Common myeloid progenitor, CD34-positive (primary cell): ENCODE measurements at regions not wholly inside any gene's neighbourhood (a gene's known extent, or its start where the extent isn't known, plus 50 kb on each side); places are given as distances from the start of the nearest gene placed in this dataset.

Experiments
- CTCF ChIA-PET: fragments of 350-600 bp; sonication (Branson Sonifier 250); formaldehyde crosslinking; loops from one replicate; lab custom pipeline; 2021; ENCODE audit warnings: antibody characterized with exemption; lab: Charles Lee
- POLR2A ChIA-PET: fragments of 350-600 bp; sonication (Branson Sonifier 250); formaldehyde crosslinking; loops from one replicate; lab custom pipeline; 2021; ENCODE audit warnings: antibody characterized with exemption; lab: Charles Lee
- DNase-seq, 3 donors: peaks; one replicate each; pipeline versions ENCODE4 v3.0.0 to v3.0.0-alpha.2; 2013
- H3K27ac ChIP-seq, 2 experiments: 1 replicate in 1 of 2; 2 replicates in 1 of 2; pipeline ENCODE4 v1.7.0; 2013; ENCODE audit warnings: inconsistent platforms in 2 of 2, low read length in 2 of 2, mild to moderate bottlenecking in 2 of 2, low read depth in 1 of 2, moderate library complexity in 1 of 2; ENCODE audit not compliant: severe bottlenecking in 2 of 2, insufficient read depth in 1 of 2, poor library complexity in 1 of 2
- H3K27me3 ChIP-seq, 5 experiments: replicated peaks in 2 of 5; 1 replicate in 3 of 5; 2 replicates in 2 of 5; pipeline versions ENCODE4 v1.6.1 to v1.7.0; 2013; ENCODE audit warnings: low read length in 4 of 5, mild to moderate bottlenecking in 2 of 5, moderate library complexity in 2 of 5, inconsistent platforms in 1 of 5; ENCODE audit not compliant: insufficient read depth in 5 of 5, control insufficient read depth in 4 of 5
- H3K36me3 ChIP-seq, 4 experiments: 1 replicate in 2 of 4; 2 replicates in 2 of 4; pipeline versions ENCODE4 v1.6.1 to v1.7.0; 2013; ENCODE audit warnings: low read length in 3 of 4, control low read depth in 1 of 4, mild to moderate bottlenecking in 1 of 4; ENCODE audit not compliant: control insufficient read depth in 4 of 4, insufficient read depth in 4 of 4
- H3K4me1 ChIP-seq, 4 experiments: 1 replicate in 3 of 4; 2 replicates in 1 of 4; pipeline versions ENCODE4 v1.6.1 to v1.7.1; 2013; ENCODE audit warnings: low read length in 3 of 4, mild to moderate bottlenecking in 3 of 4, control low read depth in 1 of 4, inconsistent platforms in 1 of 4, moderate library complexity in 1 of 4; ENCODE audit not compliant: control insufficient read depth in 4 of 4, insufficient read depth in 4 of 4; ENCODE audit errors: control extremely low read depth in 1 of 4
- H3K4me3 ChIP-seq, 7 experiments: 1 replicate in 4 of 7; 2 replicates in 3 of 7; pipeline versions ENCODE4 v1.5.1 to v1.7.0; 2013; ENCODE audit warnings: mild to moderate bottlenecking in 7 of 7, low read length in 6 of 7, moderate library complexity in 6 of 7, inconsistent platforms in 2 of 7, low read depth in 2 of 7, control low read depth in 1 of 7; ENCODE audit not compliant: insufficient read depth in 4 of 7, control insufficient read depth in 1 of 7; ENCODE audit errors: extremely low read depth in 1 of 7
- H3K9me3 ChIP-seq, 5 experiments: 1 replicate in 4 of 5; 2 replicates in 1 of 5; pipeline versions ENCODE4 v1.6.1 to v1.7.1; 2013; ENCODE audit warnings: low read length in 4 of 5, mild to moderate bottlenecking in 2 of 5, inconsistent platforms in 1 of 5, low read depth in 1 of 5, moderate library complexity in 1 of 5; ENCODE audit not compliant: control insufficient read depth in 4 of 5, insufficient read depth in 2 of 5; ENCODE audit errors: control extremely low read depth in 1 of 5
- WGBS: methylation state at CpG from one replicate; pipeline ENCODE4 v1.1.5; 2013; ENCODE audit not compliant: insufficient coverage; 5-methylcytosine and 5-hydroxymethylcytosine counted together

DNA sequence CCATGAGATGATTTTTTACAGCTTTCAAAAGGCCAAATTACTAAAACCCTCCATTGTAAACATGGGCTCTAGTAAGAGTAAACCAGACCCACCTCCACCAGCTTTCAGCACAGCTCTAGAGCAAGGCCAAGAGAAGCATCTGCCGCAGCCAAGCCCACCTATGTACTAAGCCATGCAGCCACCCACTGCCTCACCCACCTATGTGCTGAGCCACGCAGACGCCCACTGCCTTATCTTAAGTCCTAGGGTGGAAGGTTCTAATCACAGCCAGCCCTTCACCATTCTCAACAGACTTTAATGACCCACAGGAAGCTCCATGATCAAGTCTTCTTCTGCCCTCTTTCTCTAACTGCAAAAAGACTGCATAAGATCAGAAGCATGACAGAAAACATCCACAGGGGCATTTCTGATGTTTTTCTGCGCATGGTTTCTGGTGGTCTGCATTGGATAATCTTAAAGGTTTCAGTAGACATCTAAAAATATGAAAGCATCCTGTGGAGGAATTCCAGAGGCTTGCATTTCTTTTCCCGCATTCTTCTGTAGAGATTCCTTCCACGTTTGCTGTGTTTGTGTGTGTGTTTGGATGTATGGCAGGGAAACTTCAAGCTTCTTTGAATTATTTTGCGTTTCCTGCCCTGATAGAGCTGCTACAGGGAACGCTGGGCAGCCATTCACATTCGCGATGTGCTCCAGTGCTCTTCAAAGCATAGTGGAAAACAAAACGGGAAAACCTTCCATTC lies 286.1 kb upstream of the KLF6 start:
- 100% methylated on average over 2 of the region's 11 CpGs for WGBS
- DNase-seq, result no peak
- CTCF ChIA-PET, result no interaction called here
- Histone ChIP-seq H3K4me3 (no peak overlapping the region), H3K36me3 (no peaks in the 10 kb centered on the region), H3K9me3 (no peaks in the 10 kb centered on the region), H3K27ac (no peak overlapping the region), H3K27me3 (no peaks in the 10 kb centered on the region), H3K4me1 (peaks cover 0 to 18% (median 12%) of the 10 kb centered on the region in 4 experiments)
- POLR2A ChIA-PET, result interaction anchor here (0.5 kb wide), 1 partner anchor 16 kb away, joined by 3 read pairs; no protein-coding TSS in a partner anchor

DNA sequence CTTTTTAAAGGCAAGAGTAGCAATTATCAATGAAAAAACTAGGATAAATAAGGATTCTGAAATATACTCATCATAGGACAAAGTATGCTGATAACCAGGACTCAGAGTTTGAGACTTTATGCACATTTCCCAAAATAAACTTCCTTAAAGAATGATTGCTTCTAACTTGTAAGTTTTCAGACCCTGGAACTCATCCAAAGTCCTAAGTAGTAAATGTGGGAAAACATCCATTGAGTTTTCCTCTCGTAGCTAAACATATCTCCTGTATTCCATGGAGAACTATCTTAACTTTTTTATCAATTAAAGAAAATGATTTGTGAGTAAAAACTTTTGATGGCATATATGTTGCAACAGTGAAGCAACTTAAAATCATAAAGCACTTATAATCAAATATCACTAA lies 285.2 kb upstream of the KLF6 start:
- Histone ChIP-seq H3K4me1 (peaks cover 0 to 18% (median 12%) of the 10 kb centered on the region in 4 experiments), H3K27ac (no peak overlapping the region)
- WGBS, result no CpG with 5 or more reads among the region's 1 CpG

GRCh38 chr10:4069491-4069890 lies 284.5 kb upstream of the KLF6 start:
- no peaks in the 10 kb centered on the region for H3K9me3 ChIP-seq
- peaks cover 0 to 18% (median 11%) of the 10 kb centered on the region in 4 experiments for H3K4me1 ChIP-seq
- CTCF ChIA-PET, result no interaction called here
- no peaks in the 10 kb centered on the region for H3K27me3 ChIP-seq
- POLR2A ChIA-PET, result no interaction called here
- no peak overlapping the region for H3K27ac ChIP-seq
- H3K4me3 ChIP-seq, result no peak overlapping the region
- 100% methylated on average over 2 of the region's 3 CpGs for WGBS
- no peak for DNase-seq
- no peaks in the 10 kb centered on the region for H3K36me3 ChIP-seq

More for the DNA sequence above, 285.2 kb upstream of the KLF6 start:
- Histone ChIP-seq H3K36me3 (no peaks in the 10 kb centered on the region), H3K27me3 (no peaks in the 10 kb centered on the region), H3K9me3 (no peaks in the 10 kb centered on the region), H3K4me3 (no peak overlapping the region)
- ChIA-PET POLR2A (no interaction called here), CTCF (no interaction called here)
- DNase-seq, result no peak

- 88% methylated on average over 3 of the region's 3 CpGs for WGBS
- no peak overlapping the region for H3K27ac ChIP-seq
- H3K4me3 ChIP-seq, result no peak overlapping the region
- H3K36me3 ChIP-seq, result no peaks in the 10 kb centered on the region
- DNase-seq, result no peak
- H3K9me3 ChIP-seq, result no peaks in the 10 kb centered on the region
- H3K27me3 ChIP-seq, result no peaks in the 10 kb centered on the region
- POLR2A ChIA-PET, result no interaction called here
- H3K4me1 ChIP-seq, result peaks cover 0 to 18% (median 11%) of the 10 kb centered on the region in 4 experiments
- CTCF ChIA-PET, result no interaction called here
Observed at GRCh38 chr10:4068629-4069028, 283.6 kb upstream of the KLF6 start.

DNA sequence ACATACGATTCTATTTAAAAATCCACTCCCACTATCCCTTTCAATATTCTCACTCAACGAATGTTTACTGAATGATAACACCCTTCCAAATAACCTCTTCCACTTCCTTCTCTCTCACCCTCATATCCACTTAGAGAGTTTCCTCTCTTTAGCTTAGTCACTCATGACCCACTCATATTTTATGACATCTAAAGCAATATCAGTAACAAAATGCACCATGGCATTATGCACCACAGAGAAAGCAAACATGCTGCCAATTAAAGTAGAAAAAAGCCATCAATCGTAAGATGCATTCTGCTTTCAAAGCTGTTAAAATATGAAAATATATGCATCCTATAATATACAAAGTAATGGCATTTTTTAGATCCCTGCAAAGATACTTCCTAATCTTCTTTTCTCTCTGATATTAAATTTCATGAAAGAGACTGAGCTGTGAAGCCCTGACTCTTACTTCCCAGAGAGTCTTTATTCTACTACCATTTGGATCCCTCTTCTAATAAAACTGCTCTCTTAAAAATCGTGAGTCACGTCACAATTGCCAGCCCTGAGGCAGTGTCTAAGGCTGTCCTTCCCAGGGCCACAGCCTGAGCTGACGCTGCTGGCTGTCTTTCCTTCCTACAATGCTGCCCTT lies 283.0 kb upstream of the KLF6 start:
- POLR2A ChIA-PET, result no interaction called here
- no peak overlapping the region for H3K27ac ChIP-seq
- H3K36me3 ChIP-seq, result no peaks in the 10 kb centered on the region
- no peaks in the 10 kb centered on the region for H3K9me3 ChIP-seq
- 58% methylated on average over 5 of the region's 6 CpGs for WGBS
- H3K4me3 ChIP-seq, result no peak overlapping the region
- CTCF ChIA-PET, result interaction anchor here (1.0 to 1.3 kb wide), 2 partner anchors 8 to 17 kb away, joined by 3 read pairs; no protein-coding TSS in a partner anchor
- no peaks in the 10 kb centered on the region for H3K27me3 ChIP-seq
- H3K4me1 ChIP-seq, result peaks cover 0 to 18% (median 11%) of the 10 kb centered on the region in 4 experiments
- peak in 2 of 3 donors; percentile 51 to 67 for DNase-seq

- Histone ChIP-seq H3K4me3 (no peak overlapping the region), H3K9me3 (no peaks in the 10 kb centered on the region), H3K27me3 (no peaks in the 10 kb centered on the region), H3K4me1 (peaks cover 0 to 18% (median 11%) of the 10 kb centered on the region in 4 experiments), H3K36me3 (no peaks in the 10 kb centered on the region), H3K27ac (no peak overlapping the region)
- peak in 2 of 3 donors; percentile 58 to 72 for DNase-seq
- CTCF ChIA-PET, result interaction anchor here (1.0 to 1.3 kb wide), 2 partner anchors 9 to 17 kb away, joined by 3 read pairs; no protein-coding TSS in a partner anchor
- POLR2A ChIA-PET, result no interaction called here
- WGBS, result 55% methylated on average over 5 of the region's 5 CpGs
Observed at GRCh38 chr10:4067531-4067930, 282.5 kb upstream of the KLF6 start.
